Astrocyte (in vitro differentiated cells and primary cell): ENCODE measurements at regions not wholly inside any gene's neighbourhood (a gene's known extent, or its start where the extent isn't known, plus 50 kb on each side); places are given as distances from the start of the nearest gene placed in this dataset.

Experiments used
- EZH2 ChIP-seq: IDR thresholded peaks from 2 replicates; pipeline ENCODE4 v1.6.1; 2012; ENCODE audit warnings: mild to moderate bottlenecking, low read length, inconsistent platforms; ENCODE audit not compliant: insufficient read depth
- TF ChIP-seq, protein P1 (sequence below): IDR thresholded peaks from 2 replicates; pipeline ENCODE4 v1.5.1; 2011; ENCODE audit warnings: low read depth, mild to moderate bottlenecking, inconsistent platforms, low read length, moderate library complexity; ENCODE audit not compliant: insufficient read depth

- TF ChIP-seq, protein P1, sequence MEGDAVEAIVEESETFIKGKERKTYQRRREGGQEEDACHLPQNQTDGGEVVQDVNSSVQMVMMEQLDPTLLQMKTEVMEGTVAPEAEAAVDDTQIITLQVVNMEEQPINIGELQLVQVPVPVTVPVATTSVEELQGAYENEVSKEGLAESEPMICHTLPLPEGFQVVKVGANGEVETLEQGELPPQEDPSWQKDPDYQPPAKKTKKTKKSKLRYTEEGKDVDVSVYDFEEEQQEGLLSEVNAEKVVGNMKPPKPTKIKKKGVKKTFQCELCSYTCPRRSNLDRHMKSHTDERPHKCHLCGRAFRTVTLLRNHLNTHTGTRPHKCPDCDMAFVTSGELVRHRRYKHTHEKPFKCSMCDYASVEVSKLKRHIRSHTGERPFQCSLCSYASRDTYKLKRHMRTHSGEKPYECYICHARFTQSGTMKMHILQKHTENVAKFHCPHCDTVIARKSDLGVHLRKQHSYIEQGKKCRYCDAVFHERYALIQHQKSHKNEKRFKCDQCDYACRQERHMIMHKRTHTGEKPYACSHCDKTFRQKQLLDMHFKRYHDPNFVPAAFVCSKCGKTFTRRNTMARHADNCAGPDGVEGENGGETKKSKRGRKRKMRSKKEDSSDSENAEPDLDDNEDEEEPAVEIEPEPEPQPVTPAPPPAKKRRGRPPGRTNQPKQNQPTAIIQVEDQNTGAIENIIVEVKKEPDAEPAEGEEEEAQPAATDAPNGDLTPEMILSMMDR: no peak
- no peak for TF ChIP-seq EZH2
Observed at GRCh38 chr15:68495221-68495950, 63.4 kb upstream of the ITGA11 start.
